ENCODE measurements at regions not wholly inside any gene's neighbourhood (a gene's known extent, or its start where the extent isn't known, plus 50 kb on each side); places are given as distances from the start of the nearest gene placed in this dataset.

DNA sequence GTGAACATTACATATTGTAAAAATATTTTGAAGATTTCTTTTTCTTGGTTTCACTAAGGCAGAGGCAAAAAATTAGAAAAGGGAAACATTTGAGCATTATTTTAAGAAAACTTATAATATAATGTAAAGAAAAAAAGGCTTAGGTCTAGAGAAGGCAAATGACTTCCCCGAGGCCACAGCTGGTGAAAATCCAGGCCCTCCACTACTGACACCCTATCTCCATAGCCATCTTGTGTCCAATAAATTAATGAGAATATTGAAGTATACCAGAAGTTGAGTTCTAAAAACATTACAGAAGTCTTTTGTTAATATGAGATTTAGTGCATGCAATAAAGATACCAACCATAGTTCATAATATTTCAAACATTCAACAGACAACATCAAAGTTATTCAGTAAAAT lies 459.9 kb upstream of the RORB start:
- Histone ChIP-seq H3K4me3 (ENCODE audit: low read depth, low read length, poor library complexity, severe bottlenecking) (no peak overlapping the region), H3K9me3 (ENCODE audit: low read length) (no peaks in the 10 kb centered on the region), H3K79me2 (ENCODE audit: insufficient read depth, low read length) (no peaks in the 10 kb centered on the region), H3K27ac (ENCODE audit: low read depth, low read length, poor library complexity, severe bottlenecking) (no peak overlapping the region), H3K4me1 (ENCODE audit: insufficient read depth, low read length, severe bottlenecking) (no peaks in the 10 kb centered on the region), H3K4me2 (ENCODE audit: low read length) (no peak overlapping the region), H3F3A (ENCODE audit: insufficient read depth, low read length) (no peaks in the 10 kb centered on the region), H2AFZ (ENCODE audit: low read length) (no peak overlapping the region), H3K27me3 (ENCODE audit: insufficient read depth, low read length) (no peaks in the 10 kb centered on the region), H3K36me3 (ENCODE audit: insufficient read depth, low read length) (no peaks in the 10 kb centered on the region), H4K20me1 (ENCODE audit: insufficient read depth, low read length) (no peaks in the 10 kb centered on the region), H3K9ac (ENCODE audit: low read length) (no peak overlapping the region), H3K9me2 (ENCODE audit: low read depth, low read length) (no peaks in the 10 kb centered on the region)
- no peak for TF ChIP-seq CTCF (IDR thresholded peaks at IDR 0.05; ENCODE audit: low read length)
- TF ChIP-seq EZH2 (IDR thresholded peaks at IDR 0.05; ENCODE audit: borderline replicate concordance, low read length): no peak

GRCh38 chr9:74041588-74041987 lies 455.5 kb upstream of the RORB start:
- no peaks in the 10 kb centered on the region for H4K20me1 ChIP-seq (ENCODE audit: insufficient read depth, low read length)
- no peaks in the 10 kb centered on the region for H3K27me3 ChIP-seq (ENCODE audit: insufficient read depth, low read length)
- H3K9me3 ChIP-seq (ENCODE audit: low read length): no peaks in the 10 kb centered on the region
- no peak overlapping the region for H2AFZ ChIP-seq (ENCODE audit: low read length)
- no peaks in the 10 kb centered on the region for H3K9me2 ChIP-seq (ENCODE audit: low read depth, low read length)
- H3K4me3 ChIP-seq (ENCODE audit: low read depth, low read length, poor library complexity, severe bottlenecking): no peak overlapping the region
- no peak overlapping the region for H3K9ac ChIP-seq (ENCODE audit: low read length)
- no peaks in the 10 kb centered on the region for H3F3A ChIP-seq (ENCODE audit: insufficient read depth, low read length)
- no peaks in the 10 kb centered on the region for H3K79me2 ChIP-seq (ENCODE audit: insufficient read depth, low read length)
- no peak overlapping the region for H3K4me2 ChIP-seq (ENCODE audit: low read length)
- no peak for TF ChIP-seq EZH2 (IDR thresholded peaks at IDR 0.05; ENCODE audit: borderline replicate concordance, low read length)
- no peak for TF ChIP-seq CTCF (IDR thresholded peaks at IDR 0.05; ENCODE audit: low read length)
- H3K4me1 ChIP-seq (ENCODE audit: insufficient read depth, low read length, severe bottlenecking): no peaks in the 10 kb centered on the region
- no peak overlapping the region for H3K27ac ChIP-seq (ENCODE audit: low read depth, low read length, poor library complexity, severe bottlenecking)
- no peaks in the 10 kb centered on the region for H3K36me3 ChIP-seq (ENCODE audit: insufficient read depth, low read length)

DNA sequence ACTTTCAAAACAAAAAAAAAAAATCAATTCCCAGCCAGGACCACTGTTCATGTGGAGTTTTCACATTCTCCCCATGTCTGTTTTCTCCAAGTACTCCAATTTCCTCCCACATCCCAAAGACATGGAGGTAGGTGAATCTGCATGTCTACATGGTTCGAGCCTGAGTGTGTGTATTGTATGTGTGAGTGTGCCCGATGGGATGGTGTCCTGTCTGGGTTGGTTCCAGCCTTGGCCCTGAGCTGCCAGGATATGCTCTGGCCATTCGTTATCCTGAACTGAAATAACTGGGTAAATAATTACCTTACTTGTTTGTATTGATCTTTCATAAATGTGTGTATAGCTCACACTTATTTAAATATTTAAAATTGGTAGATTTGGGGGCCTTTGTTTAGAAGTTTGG lies 452.3 kb upstream of the RORB start:
- H2AFZ ChIP-seq (ENCODE audit: low read length): no peak overlapping the region
- no peaks in the 10 kb centered on the region for H3K9me2 ChIP-seq (ENCODE audit: low read depth, low read length)
- no peaks in the 10 kb centered on the region for H3K79me2 ChIP-seq (ENCODE audit: insufficient read depth, low read length)
- no peak overlapping the region for H3K4me3 ChIP-seq (ENCODE audit: low read depth, low read length, poor library complexity, severe bottlenecking)
- no peak overlapping the region for H3K9ac ChIP-seq (ENCODE audit: low read length)
- H3K9me3 ChIP-seq (ENCODE audit: low read length): no peaks in the 10 kb centered on the region
- no peak overlapping the region for H3K4me2 ChIP-seq (ENCODE audit: low read length)
- no peaks in the 10 kb centered on the region for H3K4me1 ChIP-seq (ENCODE audit: insufficient read depth, low read length, severe bottlenecking)
- no peaks in the 10 kb centered on the region for H4K20me1 ChIP-seq (ENCODE audit: insufficient read depth, low read length)
- H3K36me3 ChIP-seq (ENCODE audit: insufficient read depth, low read length): no peaks in the 10 kb centered on the region
- no peak for TF ChIP-seq EZH2 (IDR thresholded peaks at IDR 0.05; ENCODE audit: borderline replicate concordance, low read length)
- no peak for TF ChIP-seq CTCF (IDR thresholded peaks at IDR 0.05; ENCODE audit: low read length)
- H3K27ac ChIP-seq (ENCODE audit: low read depth, low read length, poor library complexity, severe bottlenecking): no peak overlapping the region
- no peaks in the 10 kb centered on the region for H3K27me3 ChIP-seq (ENCODE audit: insufficient read depth, low read length)
- no peaks in the 10 kb centered on the region for H3F3A ChIP-seq (ENCODE audit: insufficient read depth, low read length)
